ENCODE measurements at regions not wholly inside any gene's neighbourhood (a gene's known extent, or its start where the extent isn't known, plus 50 kb on each side); places are given as distances from the start of the nearest gene placed in this dataset.

GRCh38 chr18:22052405-22053105 is 116.8 kb upstream of the GATA6 start:
- TF ChIP-seq EZH2 (IDR thresholded peaks at IDR 0.05; ENCODE audit: low read length) = no peak
- TF ChIP-seq CTCF (optimal IDR thresholded peaks at IDR 0.05 in 1 of 3, IDR thresholded peaks at IDR 0.05 in 1 of 3, conservative IDR thresholded peaks at IDR 0.05 in 1 of 3; ENCODE audit: extremely low read depth in 1 of 3, insufficient read depth in 2 of 3, low read length in 3 of 3) = no peak

Measured in keratinocyte (primary cell).